HG03103 (cell line): ENCODE measurements at regions not wholly inside any gene's neighbourhood (a gene's known extent, or its start where the extent isn't known, plus 50 kb on each side); places are given as distances from the start of the nearest gene placed in this dataset.

Experiments
- ATAC-seq: cut with Tn5 transposase; IDR thresholded peaks from one replicate; pipeline ENCODE4 v1.9.1; 2021; ENCODE audit warnings: low read depth; ENCODE audit not compliant: unreplicated experiment

DNA sequence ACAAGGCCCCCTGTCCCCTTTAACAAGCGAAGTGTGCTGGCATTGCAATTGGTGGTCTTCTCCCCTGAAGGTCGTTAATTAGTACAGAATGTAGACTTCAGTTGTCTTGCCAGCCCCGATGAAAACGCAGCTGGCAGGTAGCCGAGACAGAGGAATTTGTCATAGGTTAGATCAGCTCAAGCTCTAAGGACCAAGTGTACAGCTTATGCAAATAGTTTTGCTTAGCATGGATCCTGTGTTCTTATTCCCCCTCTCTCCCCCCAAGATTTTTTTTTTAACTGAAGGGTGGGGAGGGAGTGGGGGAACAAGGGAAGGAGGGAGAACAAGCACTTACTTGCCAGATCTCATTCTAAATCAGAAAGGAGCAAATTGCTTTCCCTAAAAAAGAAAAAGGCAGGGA is 58.6 kb upstream of the PARP11 start:
- no peak for ATAC-seq

DNA sequence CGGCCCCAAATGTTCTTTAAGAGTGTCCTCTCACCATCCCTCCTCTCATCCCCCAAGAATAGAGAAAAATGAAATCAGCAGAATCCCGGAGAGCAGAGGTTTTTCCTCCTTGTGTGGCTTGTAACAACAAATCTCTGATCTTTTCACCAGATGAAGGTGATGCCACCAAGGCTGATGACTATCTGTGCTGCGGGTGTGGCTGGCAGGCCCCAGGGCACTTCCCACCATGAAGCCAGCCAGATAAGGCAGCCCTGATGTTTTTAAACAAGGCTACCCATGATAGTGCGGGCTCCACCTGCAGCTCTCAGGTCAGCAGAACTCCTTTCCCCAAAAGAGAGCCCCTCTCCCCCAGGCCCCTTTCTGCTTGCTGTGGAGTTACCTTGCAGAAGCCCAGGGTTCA is 58.0 kb upstream of the PARP11 start:
- ATAC-seq = no peak

DNA sequence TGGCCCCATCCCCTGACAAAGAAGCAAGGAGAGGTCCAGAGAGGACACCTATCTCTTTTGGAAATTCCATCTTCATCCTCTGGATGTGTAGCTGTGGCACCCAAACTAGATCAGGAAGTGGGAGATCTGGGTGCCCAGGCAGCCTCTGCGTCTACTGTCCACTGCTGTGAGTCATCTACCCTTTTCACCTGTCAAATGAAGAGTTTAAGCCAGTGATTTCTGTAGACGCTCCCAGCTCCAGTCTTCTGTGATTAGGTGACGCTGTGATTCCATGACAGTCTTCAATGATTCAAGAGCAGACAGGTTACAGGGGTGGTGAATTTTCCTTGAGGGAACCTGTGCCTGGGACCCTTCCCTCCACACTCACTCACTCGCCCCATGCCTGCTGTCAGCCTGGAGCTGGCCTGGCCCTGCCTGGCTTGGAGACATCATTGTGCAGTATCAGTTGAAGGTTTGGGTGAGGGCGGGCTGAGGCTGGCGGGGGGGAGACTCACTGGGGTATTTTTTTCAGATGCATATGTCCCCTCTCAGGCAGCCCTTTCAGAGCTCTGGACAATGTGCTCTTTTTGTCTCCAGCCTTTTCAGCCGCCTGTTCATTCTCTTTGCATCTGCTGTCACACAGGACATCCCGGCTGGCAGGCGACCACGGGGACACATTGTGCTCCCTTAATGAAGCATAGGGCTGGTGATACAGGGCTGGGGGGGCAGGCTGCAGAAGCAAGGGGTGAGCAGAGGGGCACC is 56.8 kb upstream of the PARP11 start:
- ATAC-seq = no peak

DNA sequence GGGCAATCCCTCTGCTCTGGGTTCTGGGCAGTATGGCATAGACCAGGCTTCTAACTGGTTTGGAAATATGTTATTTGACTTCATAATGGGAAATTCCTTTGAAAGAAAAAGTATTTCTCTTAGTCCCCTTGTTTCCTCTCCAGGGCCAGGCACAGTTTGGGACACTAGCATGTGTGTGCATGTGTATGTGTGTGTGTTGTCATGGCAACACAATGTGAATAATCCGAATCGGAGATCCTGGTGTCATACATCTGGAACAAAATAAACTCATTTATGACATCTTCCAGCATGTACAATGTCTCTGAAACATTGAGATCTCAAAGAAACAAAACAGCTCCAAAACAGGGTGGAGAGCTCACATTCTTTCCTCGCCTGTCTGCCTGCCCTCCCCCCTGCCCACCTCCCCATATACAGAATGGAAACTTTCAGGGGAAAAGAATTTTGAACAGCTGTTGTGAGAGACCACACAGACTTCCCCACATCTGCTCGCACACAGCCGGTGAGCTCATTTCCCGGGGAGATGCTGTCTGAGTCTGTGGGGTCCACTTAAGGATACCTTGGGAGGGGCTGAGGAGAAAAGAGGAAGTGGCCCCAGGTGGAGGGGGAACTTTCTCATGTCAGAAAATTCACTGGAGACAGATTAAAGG is 55.5 kb upstream of the PARP11 start:
- ATAC-seq = no peak

DNA sequence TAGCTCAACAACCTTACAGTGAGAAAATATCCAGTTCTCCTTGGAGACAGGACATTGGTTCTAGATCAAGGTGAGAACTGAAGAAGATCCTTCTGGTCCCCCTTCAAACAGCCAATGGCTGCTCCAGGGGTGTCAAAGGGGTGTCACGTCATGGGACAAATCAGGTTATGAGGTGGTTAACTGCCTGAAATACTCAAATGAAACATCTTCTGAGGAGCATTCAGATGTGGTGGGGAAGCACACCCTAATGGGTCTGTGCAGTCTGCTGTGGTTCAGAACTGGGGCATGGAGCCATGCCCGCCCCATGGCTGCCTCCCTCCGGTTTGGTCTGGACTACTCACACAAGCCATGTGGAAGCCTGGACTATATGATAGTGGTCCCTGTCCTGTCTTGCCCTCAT is 52.4 kb upstream of the PARP11 start:
- ATAC-seq = no peak

DNA sequence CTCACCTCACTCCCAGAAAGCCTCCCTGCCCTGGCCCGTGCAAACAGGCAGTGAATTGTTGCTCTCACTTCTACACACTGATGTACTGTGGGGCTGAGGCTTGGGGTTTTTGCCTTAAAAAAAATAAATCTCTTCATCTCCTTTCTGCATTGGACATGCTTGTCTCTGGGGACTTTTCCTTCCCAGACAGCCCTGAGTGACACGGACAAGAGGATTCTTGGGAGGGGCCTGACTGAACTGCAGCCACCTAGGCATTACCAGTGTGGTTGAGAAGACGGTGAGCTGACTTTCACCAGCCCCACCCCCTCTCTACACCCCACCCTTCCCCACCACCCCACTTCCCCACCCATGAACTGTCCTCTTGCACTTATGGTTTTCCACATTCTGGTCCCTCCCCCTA is 51.6 kb upstream of the PARP11 start:
- ATAC-seq = no peak

DNA sequence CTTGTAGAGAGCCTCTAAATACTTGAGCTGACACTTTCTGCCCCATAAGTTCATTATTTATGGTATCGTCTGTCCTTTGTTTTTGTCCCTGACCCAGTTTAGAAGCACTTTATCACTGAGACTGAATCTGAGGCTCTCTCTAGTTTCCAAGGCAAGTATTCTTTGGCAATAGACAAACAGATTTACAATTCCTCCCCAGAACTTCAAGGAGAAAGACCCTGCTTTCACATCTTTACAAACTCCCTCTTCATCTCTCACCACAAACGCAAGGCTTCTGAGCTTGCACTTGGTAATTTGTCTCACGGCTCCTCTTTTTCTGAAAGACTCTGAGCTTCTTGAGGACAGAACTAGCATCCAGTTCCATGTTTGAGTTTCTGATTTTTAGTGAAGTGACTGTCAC is 49.8 kb upstream of the PARP11 start:
- no peak for ATAC-seq
